ENCODE measurements at regions not wholly inside any gene's neighbourhood (a gene's known extent, or its start where the extent isn't known, plus 50 kb on each side); places are given as distances from the start of the nearest gene placed in this dataset.
"Not testable (repeated sequence)": the region's sequence is repeated elsewhere in the genome, so short reads cannot be mapped to it uniquely, and the experiment has no call there.

DNA sequence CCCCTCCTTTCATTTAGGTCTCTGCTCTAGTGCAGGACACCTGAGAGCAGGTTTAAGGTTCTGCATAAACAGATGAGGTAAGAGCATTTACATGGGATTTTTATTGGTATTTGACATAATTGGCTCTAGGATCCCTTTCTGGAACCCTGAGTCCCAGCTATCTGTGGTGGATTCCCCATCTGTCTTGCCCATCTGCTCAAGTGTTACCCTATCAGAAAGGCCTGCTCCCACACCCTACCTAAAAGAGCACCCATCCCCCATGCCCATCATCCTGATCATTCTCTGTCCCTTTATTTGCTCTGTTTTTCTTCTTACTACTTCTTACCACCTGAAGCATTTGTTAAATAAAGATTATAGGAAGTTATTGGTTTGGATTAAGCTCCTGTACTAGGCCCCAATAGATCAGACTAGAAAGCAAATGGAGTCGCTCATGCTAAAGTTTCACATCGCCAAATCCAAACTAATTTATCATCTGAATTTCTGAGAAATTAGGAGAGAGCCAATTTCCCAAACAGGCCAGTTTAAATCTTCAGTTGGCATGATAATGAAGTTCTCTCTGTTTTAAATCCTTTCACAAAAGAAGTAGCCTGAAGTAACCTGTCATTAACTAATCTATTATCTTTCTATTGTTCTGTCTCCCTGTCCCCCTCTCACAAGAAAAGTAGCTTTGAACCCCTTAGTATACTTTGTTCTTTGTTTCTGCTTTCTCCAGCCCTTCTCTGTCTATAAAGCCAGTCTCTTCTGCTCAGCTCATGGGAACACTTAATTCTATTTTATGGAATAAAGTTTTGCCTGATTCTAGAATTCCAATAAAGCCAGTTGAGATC, 178.6 kb downstream of the ZNF674 start:
- DNase-seq (ENCODE audit: low read depth): no peak

- DNase-seq (ENCODE audit: low read depth): no peak
Observed at GRCh38 chrX:46354481-46354880, 190.7 kb downstream of the ZNF674 start.

DNA sequence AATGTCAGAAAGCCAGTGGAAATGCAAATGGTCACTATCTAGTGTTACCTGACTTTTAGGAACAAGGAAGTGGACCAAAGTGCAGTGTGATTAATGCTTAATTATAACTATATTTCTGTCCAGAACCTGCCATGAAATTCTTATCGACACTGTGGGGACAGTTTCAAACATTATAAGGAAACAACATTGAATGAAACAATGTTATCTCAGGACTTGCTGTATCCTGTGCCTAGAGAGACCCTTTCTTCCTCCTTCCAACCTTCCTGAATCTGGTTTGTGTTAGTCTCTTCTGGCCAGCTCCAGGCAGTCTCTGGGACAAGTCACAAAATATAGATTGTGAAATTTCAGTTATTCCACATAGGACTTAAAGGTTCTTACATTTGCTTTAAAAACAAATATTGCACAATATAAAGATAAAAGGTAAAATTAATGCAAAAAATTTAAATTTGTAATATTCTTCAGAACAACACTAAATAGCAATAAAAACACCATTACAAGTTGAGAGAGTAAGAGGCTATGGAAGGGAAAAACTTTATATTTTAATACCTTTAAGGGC, 203.4 kb downstream of the ZNF674 start:
- DNase-seq (ENCODE audit: low read depth): no peak

- DNase-seq (ENCODE audit: low read depth): no peak
Observed at GRCh38 chrX:46340696-46341095, 204.5 kb downstream of the ZNF674 start.

DNA sequence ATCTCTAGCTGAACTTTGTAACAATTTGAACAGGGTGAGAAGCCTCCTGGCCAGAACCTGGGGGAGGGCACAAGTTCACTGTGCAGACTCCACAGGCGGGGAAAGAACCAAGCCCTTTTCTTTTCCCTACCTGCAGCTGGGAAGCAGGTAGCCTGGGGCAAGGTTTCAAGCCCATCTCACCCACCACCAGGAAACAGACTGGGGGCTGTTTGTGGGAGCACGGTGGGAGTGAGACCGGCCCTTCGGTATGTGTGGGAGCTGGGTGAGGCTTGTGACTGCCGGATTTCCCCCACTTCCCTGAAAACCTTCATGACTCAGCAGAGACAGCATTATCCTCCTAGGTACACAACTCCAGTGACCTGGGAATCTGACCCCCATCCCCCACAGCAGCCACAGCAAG, 211.7 kb downstream of the ZNF674 start:
- no peak for DNase-seq (ENCODE audit: low read depth)

DNA sequence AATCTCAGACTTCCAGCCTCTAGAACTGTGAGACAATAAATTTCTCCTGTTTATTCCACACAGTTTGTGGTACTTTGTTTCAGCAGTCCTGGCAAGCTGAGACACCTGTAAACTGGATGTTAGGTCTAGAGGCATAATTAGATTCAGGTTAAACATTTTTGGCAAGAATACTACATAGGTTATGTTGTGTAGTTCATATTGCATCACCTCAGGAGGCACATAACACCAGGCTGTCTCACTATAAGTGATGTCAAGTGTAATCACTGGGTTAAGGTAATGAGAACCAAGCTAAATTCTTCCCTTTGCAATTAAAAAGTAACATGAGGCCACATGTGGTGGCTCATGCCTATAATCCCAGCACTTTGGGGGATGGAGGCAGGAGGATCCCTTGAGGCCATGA, 214.2 kb downstream of the ZNF674 start:
- no peak for DNase-seq (ENCODE audit: low read depth)

- no peak for DNase-seq (ENCODE audit: low read depth)
Observed at GRCh38 chrX:46330513-46330912, 214.7 kb downstream of the ZNF674 start.

DNA sequence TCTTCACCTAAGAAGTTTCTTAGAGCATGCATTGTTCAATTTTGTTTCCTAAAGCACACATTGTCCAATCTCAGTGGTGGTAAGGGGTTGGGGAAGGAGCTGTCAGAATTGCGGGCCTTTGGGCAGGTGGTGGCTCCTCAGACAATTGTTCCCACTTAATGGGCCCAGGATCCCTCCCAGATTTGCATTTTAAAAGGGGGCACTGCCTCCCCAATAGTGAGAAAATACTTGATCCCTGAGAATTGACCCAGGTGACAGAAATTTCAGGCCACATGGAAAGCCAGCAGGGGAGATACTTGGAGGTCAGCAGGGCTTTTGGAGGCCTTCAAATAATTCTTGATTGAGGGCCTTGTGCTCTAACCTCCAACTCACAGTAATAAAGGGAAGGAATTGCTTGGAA, 217.1 kb downstream of the ZNF674 start:
- DNase-seq (ENCODE audit: low read depth): no peak

GRCh38 chrX:46327566-46328115, 217.6 kb downstream of the ZNF674 start:
- no peak for DNase-seq (ENCODE audit: low read depth)

- DNase-seq (ENCODE audit: low read depth): no peak
Observed at GRCh38 chrX:46326161-46326560, 219.1 kb downstream of the ZNF674 start.

- peak; percentile 70 for DNase-seq (ENCODE audit: low read depth)
Observed at GRCh38 chrX:46325312-46325877, 219.8 kb downstream of the ZNF674 start.

GRCh38 chrX:46324166-46324565, 221.1 kb downstream of the ZNF674 start:
- no peak for DNase-seq (ENCODE audit: low read depth)

GRCh38 chrX:46322929-46323328, 222.3 kb downstream of the ZNF674 start:
- not testable (repeated sequence) for DNase-seq (ENCODE audit: low read depth)

GRCh38 chrX:46321676-46322075, 223.5 kb downstream of the ZNF674 start:
- DNase-seq (ENCODE audit: low read depth): no peak

- DNase-seq (ENCODE audit: low read depth): no peak
Observed at GRCh38 chrX:46319750-46320149, 225.5 kb downstream of the ZNF674 start.

GRCh38 chrX:46318551-46318950, 226.7 kb downstream of the ZNF674 start:
- no peak for DNase-seq (ENCODE audit: low read depth)

DNA sequence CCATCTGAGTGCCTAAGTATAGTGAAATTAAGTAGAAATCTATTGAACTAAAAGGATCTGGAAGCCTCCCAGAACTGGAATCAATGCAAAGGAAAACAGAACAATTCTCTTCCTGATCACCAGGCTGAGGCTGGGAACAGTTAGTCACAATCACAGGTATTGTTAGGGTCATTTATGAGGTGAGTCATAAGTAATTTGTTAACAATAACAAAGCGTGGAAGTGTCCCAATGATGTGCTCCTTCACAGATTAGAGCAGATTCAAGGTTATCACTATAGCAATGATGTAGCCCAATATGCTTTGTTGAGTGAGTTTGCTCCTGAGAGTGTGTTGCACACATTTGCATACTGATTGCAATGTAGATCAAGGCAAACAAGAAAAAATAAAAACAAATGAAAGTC, 228.1 kb downstream of the ZNF674 start:
- no peak for DNase-seq (ENCODE audit: low read depth)

GRCh38 chrX:46311581-46312120, 233.6 kb downstream of the ZNF674 start:
- no peak for DNase-seq (ENCODE audit: low read depth)

DNA sequence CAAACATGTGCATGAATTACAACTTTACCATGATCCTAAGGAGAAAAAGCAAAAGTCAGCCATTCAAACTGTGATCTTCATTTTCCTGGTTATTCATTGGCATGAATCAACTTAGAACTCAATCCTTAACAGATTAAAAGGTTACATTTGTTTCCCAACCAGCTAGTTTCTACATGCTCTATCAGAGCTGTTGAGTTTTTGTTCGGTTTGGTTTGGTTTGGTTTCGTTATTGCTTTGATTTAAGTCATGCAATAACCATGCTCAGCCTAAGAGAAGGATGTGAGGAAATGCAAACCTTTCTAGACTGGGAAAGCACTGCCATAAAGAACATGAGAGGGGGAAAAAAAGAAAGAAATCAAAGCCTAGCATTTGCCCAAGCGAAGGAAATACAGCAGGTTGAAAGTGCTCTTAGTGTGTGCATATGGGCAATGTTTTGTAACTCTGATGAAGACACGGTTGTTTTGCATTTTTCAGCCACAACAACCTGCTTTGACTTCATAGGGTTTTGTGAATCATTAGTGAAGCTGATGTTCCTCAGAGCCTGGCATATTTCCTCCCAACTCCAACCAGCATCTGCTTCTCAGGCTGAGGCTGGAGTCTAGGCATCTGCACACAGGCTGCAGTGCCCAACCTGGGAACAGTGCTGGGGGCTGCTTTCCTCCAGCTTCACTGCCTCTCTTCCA, 234.3 kb downstream of the ZNF674 start:
- DNase-seq (ENCODE audit: low read depth): no peak

DNA sequence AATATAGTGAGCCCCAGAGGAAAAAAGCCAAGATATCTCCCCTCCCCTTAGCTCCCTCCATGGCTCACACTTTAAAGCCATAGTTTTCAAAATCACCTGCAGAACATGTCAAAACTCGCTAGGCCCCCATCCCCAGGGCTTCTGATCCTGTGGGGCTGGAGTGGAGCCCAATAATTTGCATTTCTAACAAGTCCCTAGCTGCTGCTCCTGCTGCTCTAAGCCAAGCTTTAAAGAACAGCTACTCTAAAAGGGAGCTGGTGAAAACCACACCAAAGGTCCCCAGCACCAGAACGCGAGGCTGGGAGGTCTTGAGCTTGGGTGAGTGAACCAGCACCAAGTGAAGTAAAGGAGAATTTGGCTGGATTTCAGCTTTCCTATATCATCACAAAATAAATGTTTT, 237.1 kb downstream of the ZNF674 start:
- no peak for DNase-seq (ENCODE audit: low read depth)

- no peak for DNase-seq (ENCODE audit: low read depth)
Observed at GRCh38 chrX:46306103-46306502, 239.1 kb downstream of the ZNF674 start.

DNA sequence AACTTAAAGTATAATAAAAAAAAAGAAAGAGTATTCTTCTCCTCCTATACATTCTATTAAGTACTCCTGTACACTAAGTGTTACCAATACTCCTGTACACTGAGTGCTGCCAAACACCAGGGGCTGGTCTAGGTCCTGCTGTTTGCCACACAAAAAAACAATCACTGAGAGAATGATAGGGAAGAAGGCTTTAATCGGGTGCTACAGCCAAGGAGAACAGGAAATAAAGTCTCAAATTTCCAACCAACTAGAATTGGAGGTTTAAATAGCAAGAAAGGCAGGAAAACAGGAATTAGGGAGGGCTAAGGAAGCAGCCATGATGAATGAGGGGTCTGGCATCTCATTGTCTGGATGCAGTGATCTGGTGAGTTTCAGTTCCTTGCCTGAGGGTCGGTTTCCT, 239.8 kb downstream of the ZNF674 start:
- DNase-seq (ENCODE audit: low read depth): no peak

Data from stimulated activated CD4-positive, alpha-beta T cell treated with anti-CD3 and anti-CD28 coated beads, Interleukin-2, amount 100 ng/mL, for 4 hours (primary cell).